H1 (cell line): ENCODE measurements at regions not wholly inside any gene's neighbourhood (a gene's known extent, or its start where the extent isn't known, plus 50 kb on each side); places are given as distances from the start of the nearest gene placed in this dataset.

ENCODE experiments used
- CTCF ChIA-PET: fragments of 300-600 bp; sonication (Branson Sonifier 250); formaldehyde crosslinking; loops from one replicate; lab custom pipeline; 2021; ENCODE audit not compliant: partially characterized antibody; lab: Charles Lee
- POLR2A ChIA-PET: fragments of 300-600 bp; sonication (Branson Sonifier 250); formaldehyde crosslinking; loops from one replicate; lab custom pipeline; 2021; ENCODE audit warnings: inconsistent platforms; ENCODE audit not compliant: partially characterized antibody; lab: Charles Lee
- DNase-seq, 2 experiments: peaks; one replicate each; pipeline versions ENCODE4 v3.0.0 to v3.0.0-alpha.2; 2010 to 2022; ENCODE audit warnings: low spot score in 2 of 2, low read depth in 1 of 2, mixed read lengths in 1 of 2
- FAIRE-seq: peaks from 2 replicates; lab custom pipeline; 2011; peaks lifted over from hg19 to GRCh38; lab: Jason Lieb, UNC
- H2AFZ ChIP-seq: 2 replicates; pipeline ENCODE4 v1.8.1; 2012; ENCODE audit warnings: low read length, inconsistent platforms
- H2AK5ac ChIP-seq: 2 replicates; pipeline ENCODE4 v1.6.1; 2013; ENCODE audit warnings: low read depth, low read length
- H2BK120ac ChIP-seq: replicated peaks from 2 replicates; pipeline ENCODE3; 2013; ENCODE audit warnings: low read depth, low read length, inconsistent platforms
- H2BK12ac ChIP-seq: 2 replicates; pipeline ENCODE4 v1.6.1; 2013; ENCODE audit warnings: low read depth, low read length
- H2BK15ac ChIP-seq: 2 replicates; pipeline ENCODE4 v1.6.1; 2013; ENCODE audit warnings: low read length
- H2BK20ac ChIP-seq: 2 replicates; pipeline ENCODE4 v1.6.1; 2013; ENCODE audit warnings: low read length
- H2BK5ac ChIP-seq: 2 replicates; pipeline ENCODE4 v1.6.1; 2013; ENCODE audit warnings: low read depth, low read length
- H3K14ac ChIP-seq: 2 replicates; pipeline ENCODE4 v1.6.1; 2013; ENCODE audit warnings: inconsistent platforms; ENCODE audit not compliant: insufficient read length
- H3K18ac ChIP-seq: 2 replicates; pipeline ENCODE4 v1.6.1; 2013; ENCODE audit warnings: low read length; ENCODE audit errors: extremely low read depth
- H3K23ac ChIP-seq: 2 replicates; pipeline ENCODE4 v1.6.1; 2013; ENCODE audit warnings: inconsistent platforms; ENCODE audit not compliant: insufficient read length
- H3K23me2 ChIP-seq: 2 replicates; pipeline ENCODE4 v1.6.1; 2013; ENCODE audit warnings: low read depth, low read length
- H3K27ac ChIP-seq: 2 replicates; pipeline ENCODE4 v1.6.1; 2011; ENCODE audit warnings: low read depth, low read length, inconsistent platforms
- H3K27me3 ChIP-seq, 4 experiments: replicated peaks in 1 of 4; 1 replicate in 1 of 4; 2 replicates in 3 of 4; pipeline versions ENCODE4 v1.6.1 to v1.8.1; 2011 to 2013; ENCODE audit warnings: low read length in 3 of 4, mild to moderate bottlenecking in 3 of 4, inconsistent platforms in 2 of 4, mixed read lengths in 2 of 4, moderate library complexity in 1 of 4; ENCODE audit not compliant: control insufficient read depth in 3 of 4, insufficient read depth in 3 of 4; ENCODE audit errors: extremely low read depth in 1 of 4
- H3K36me3 ChIP-seq, 4 experiments: 2 replicates each; pipeline versions ENCODE4 v1.6.1 to v1.8.1; 2011 to 2013; ENCODE audit warnings: mild to moderate bottlenecking in 4 of 4, low read length in 3 of 4, moderate library complexity in 2 of 4, control low read depth in 1 of 4, inconsistent platforms in 1 of 4; ENCODE audit not compliant: insufficient read depth in 4 of 4, control insufficient read depth in 2 of 4
- H3K4ac ChIP-seq: replicated peaks from 2 replicates; pipeline ENCODE3; 2013; ENCODE audit warnings: low read length, low read depth, mixed read lengths, inconsistent platforms; ENCODE audit not compliant: insufficient read length
- H3K4me1 ChIP-seq, 4 experiments: replicated peaks in 1 of 4; 1 replicate in 1 of 4; 2 replicates in 3 of 4; pipeline versions ENCODE4 v1.6.1 to v1.8.1; 2011 to 2013; ENCODE audit warnings: low read length in 3 of 4, inconsistent platforms in 2 of 4, mixed read lengths in 1 of 4; ENCODE audit not compliant: insufficient read depth in 4 of 4, control insufficient read depth in 3 of 4
- H3K4me2 ChIP-seq, 2 experiments: 2 replicates each; pipeline versions ENCODE4 v1.6.1 to v1.8.1; 2011 to 2013; ENCODE audit warnings: low read depth in 2 of 2, low read length in 2 of 2, control low read depth in 1 of 2, inconsistent platforms in 1 of 2, mild to moderate bottlenecking in 1 of 2; ENCODE audit not compliant: insufficient read depth in 1 of 2
- H3K4me3 ChIP-seq, 4 experiments: fragments of 200-600, 300-600 bp in 1 of 4; sonication (generic), shearing (Covaris generic), sonication (Bioruptor Twin) in 1 of 4; 2 replicates each; pipeline versions ENCODE4 v1.5.1 to v1.8.1; 2011 to 2016; ENCODE audit warnings: low read length in 4 of 4, low read depth in 3 of 4, control low read depth in 2 of 4, inconsistent platforms in 2 of 4, mild to moderate bottlenecking in 2 of 4, mixed read lengths in 1 of 4, moderate library complexity in 1 of 4; ENCODE audit not compliant: insufficient read depth in 2 of 4; ENCODE audit errors: extremely low read depth in 1 of 4
- H3K56ac ChIP-seq: replicated peaks from 2 replicates; pipeline ENCODE3; 2013; ENCODE audit warnings: low read depth, mild to moderate bottlenecking, mixed read lengths, low read length, inconsistent platforms; ENCODE audit not compliant: insufficient read length
- H3K79me1 ChIP-seq: 2 replicates; pipeline ENCODE4 v1.6.1; 2013; ENCODE audit warnings: low read depth, low read length, control low read depth
- H3K79me2 ChIP-seq, 2 experiments: 2 replicates each; pipeline versions ENCODE4 v1.6.1 to v1.8.1; 2012 to 2013; ENCODE audit warnings: low read length in 2 of 2, mild to moderate bottlenecking in 2 of 2, inconsistent platforms in 1 of 2; ENCODE audit not compliant: insufficient read depth in 2 of 2, control insufficient read depth in 1 of 2
- H3K9ac ChIP-seq, 4 experiments: replicated peaks in 1 of 4; 1 replicate in 1 of 4; 2 replicates in 3 of 4; pipeline versions ENCODE4 v1.6.1 to v1.8.1; 2011 to 2013; ENCODE audit warnings: low read depth in 3 of 4, low read length in 3 of 4, control low read depth in 2 of 4, mild to moderate bottlenecking in 2 of 4, moderate library complexity in 2 of 4, inconsistent platforms in 1 of 4; ENCODE audit errors: extremely low read depth in 1 of 4
- H3K9me3 ChIP-seq, 2 experiments: 2 replicates each; pipeline versions ENCODE4 v1.6.1 to v1.8.1; 2012 to 2013; ENCODE audit warnings: mild to moderate bottlenecking in 2 of 2, moderate library complexity in 2 of 2, control low read depth in 1 of 2, inconsistent platforms in 1 of 2, low read depth in 1 of 2, low read length in 1 of 2, mixed read lengths in 1 of 2; ENCODE audit not compliant: insufficient read depth in 2 of 2
- H4K20me1 ChIP-seq, 2 experiments: replicated peaks in 1 of 2; 2 replicates each; pipeline versions ENCODE3 to v1.8.1; 2011 to 2013; ENCODE audit warnings: inconsistent platforms in 2 of 2, low read length in 2 of 2, mild to moderate bottlenecking in 1 of 2; ENCODE audit not compliant: insufficient read depth in 2 of 2, control insufficient read depth in 1 of 2
- H4K5ac ChIP-seq: 2 replicates; pipeline ENCODE4 v1.6.1; 2013; ENCODE audit warnings: low read length, low read depth, mixed read lengths, inconsistent platforms; ENCODE audit not compliant: insufficient read length
- H4K8ac ChIP-seq: 2 replicates; pipeline ENCODE4 v1.8.0; 2013; ENCODE audit warnings: mild to moderate bottlenecking, moderate library complexity, low read length, inconsistent platforms; ENCODE audit not compliant: insufficient read depth; ENCODE audit errors: extremely low read depth
- H4K91ac ChIP-seq: replicated peaks from 2 replicates; pipeline ENCODE3; 2013; ENCODE audit warnings: low read length, mixed read lengths, inconsistent platforms; ENCODE audit not compliant: insufficient read length
- CBX8 ChIP-seq: fragments of 300-800, 300-1000 bp; sonication (generic); IDR thresholded peaks from 2 replicates; pipeline ENCODE4 v1.7.1; 2016; ENCODE audit warnings: low read depth, low read length, borderline replicate concordance
- MAFK ChIP-seq: IDR thresholded peaks from 2 replicates; pipeline ENCODE4 v1.6.1; 2012; ENCODE audit warnings: low read depth, mild to moderate bottlenecking, improper control_type of control experiment, low read length
- TAF1 ChIP-seq: IDR thresholded peaks from 2 replicates; pipeline ENCODE4 v1.6.1; 2011; ENCODE audit warnings: mild to moderate bottlenecking, low read depth, low read length
- YY1 ChIP-seq: IDR thresholded peaks from 2 replicates; pipeline ENCODE4 v1.6.1; 2011; ENCODE audit warnings: low read depth, mild to moderate bottlenecking, low read length
- WGBS, 2 experiments: shearing (Covaris generic) in 1 of 2; methylation state at CpG; one replicate each; pipeline versions ENCODE4 v1.1.6 to v1.1.7; 2013 to 2015; ENCODE audit warnings: low lambda C conversion rate in 2 of 2, mixed read lengths in 2 of 2, inconsistent platforms in 1 of 2, low coverage in 1 of 2, missing lambda C conversion rate in 1 of 2; ENCODE audit not compliant: insufficient replicate concordance in 2 of 2, insufficient coverage in 1 of 2, insufficient read length in 1 of 2; ENCODE audit errors: extremely low coverage in 1 of 2, missing lambda C conversion rate in 1 of 2; 5-methylcytosine and 5-hydroxymethylcytosine counted together
- TF ChIP-seq, protein P1 (sequence below), 3 experiments: IDR thresholded peaks; 1 replicate in 2 of 3; 2 replicates in 1 of 3; pipeline versions ENCODE4 v1.5.1 to v1.6.1; 2011; ENCODE audit warnings: low read length in 3 of 3, mild to moderate bottlenecking in 3 of 3, inconsistent platforms in 2 of 3, low read depth in 1 of 3, moderate library complexity in 1 of 3; ENCODE audit not compliant: insufficient read depth in 1 of 3; ENCODE audit errors: control extremely low read depth in 1 of 3

DNA sequence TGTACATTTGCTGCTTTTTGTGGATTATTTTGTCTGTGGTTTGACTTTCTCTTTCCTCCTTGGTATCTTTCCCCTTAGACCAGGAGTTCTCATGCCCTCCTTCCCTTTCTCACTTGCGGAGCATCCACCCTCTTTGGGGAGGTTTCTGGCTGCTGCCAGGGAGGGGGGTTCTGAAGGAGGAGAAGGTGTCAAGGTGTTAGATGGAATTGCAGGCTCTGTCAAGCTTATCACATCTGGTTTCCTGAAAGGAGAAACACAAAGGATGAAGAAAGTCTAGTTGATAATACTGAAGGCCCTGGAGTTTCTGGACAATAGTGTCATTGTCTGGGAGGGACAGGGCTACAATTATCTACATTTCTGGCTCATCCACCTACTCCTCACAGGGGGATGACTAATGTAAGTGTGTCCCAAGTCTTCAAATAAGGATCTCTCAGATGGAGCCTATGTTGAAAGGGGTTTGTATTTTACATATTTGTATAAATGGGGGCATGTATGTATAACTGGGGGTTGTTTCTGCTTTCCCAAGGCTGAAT, 217.3 kb upstream of the CCDC196 start:
- ChIA-PET POLR2A (no interaction called here), CTCF (no interaction called here)
- Histone ChIP-seq H3K79me1 (no peaks in the 10 kb centered on the region), H3K9me3 (no peaks in the 10 kb centered on the region), H4K5ac (no peak overlapping the region), H3K14ac (no peak overlapping the region), H4K8ac (no peak overlapping the region), H2BK15ac (no peak overlapping the region), H2BK12ac (no peak overlapping the region), H2AK5ac (no peak overlapping the region), H2BK20ac (no peak overlapping the region), H3K18ac (no peak overlapping the region), H4K20me1 (no peaks in the 10 kb centered on the region), H3K23me2 (no peaks in the 10 kb centered on the region), H3K9ac (no peak overlapping the region), H3K36me3 (no peaks in the 10 kb centered on the region), H3K56ac (no peak overlapping the region), H2AFZ (no peak overlapping the region), H4K91ac (no peak overlapping the region), H3K79me2 (no peaks in the 10 kb centered on the region), H2BK120ac (no peak overlapping the region), H3K27ac (no peak overlapping the region), H3K27me3 (no peaks in the 10 kb centered on the region), H3K4me2 (no peak overlapping the region), H2BK5ac (no peak overlapping the region), H3K4ac (no peak overlapping the region), H3K4me3 (no peak overlapping the region), H3K4me1 (no peaks in the 10 kb centered on the region), H3K23ac (no peak overlapping the region)
- TF ChIP-seq, protein P1, sequence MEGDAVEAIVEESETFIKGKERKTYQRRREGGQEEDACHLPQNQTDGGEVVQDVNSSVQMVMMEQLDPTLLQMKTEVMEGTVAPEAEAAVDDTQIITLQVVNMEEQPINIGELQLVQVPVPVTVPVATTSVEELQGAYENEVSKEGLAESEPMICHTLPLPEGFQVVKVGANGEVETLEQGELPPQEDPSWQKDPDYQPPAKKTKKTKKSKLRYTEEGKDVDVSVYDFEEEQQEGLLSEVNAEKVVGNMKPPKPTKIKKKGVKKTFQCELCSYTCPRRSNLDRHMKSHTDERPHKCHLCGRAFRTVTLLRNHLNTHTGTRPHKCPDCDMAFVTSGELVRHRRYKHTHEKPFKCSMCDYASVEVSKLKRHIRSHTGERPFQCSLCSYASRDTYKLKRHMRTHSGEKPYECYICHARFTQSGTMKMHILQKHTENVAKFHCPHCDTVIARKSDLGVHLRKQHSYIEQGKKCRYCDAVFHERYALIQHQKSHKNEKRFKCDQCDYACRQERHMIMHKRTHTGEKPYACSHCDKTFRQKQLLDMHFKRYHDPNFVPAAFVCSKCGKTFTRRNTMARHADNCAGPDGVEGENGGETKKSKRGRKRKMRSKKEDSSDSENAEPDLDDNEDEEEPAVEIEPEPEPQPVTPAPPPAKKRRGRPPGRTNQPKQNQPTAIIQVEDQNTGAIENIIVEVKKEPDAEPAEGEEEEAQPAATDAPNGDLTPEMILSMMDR (IDR thresholded peaks at IDR 0.05; ENCODE audit: control extremely low read depth in 1 of 3, insufficient read depth in 1 of 3, low read depth in 1 of 3, low read length in 3 of 3), result no peak
- no peak for TF ChIP-seq MAFK
- TF ChIP-seq CBX8, result no peak
- TF ChIP-seq TAF1, result no peak
- no peak for TF ChIP-seq YY1
- FAIRE-seq (no peak), DNase-seq (no peak)
- WGBS, 2 experiments, result 79% methylated on average over 1 of the region's 1 CpG; no CpG with 5 or more reads in 1 of the 2 experiments
